Activated CD8-positive, alpha-beta memory T cell treated with anti-CD3 and anti-CD28 coated beads, Interleukin-2, amount 50 U/mL, for 1 hour (primary cell): ENCODE measurements at regions not wholly inside any gene's neighbourhood (a gene's known extent, or its start where the extent isn't known, plus 50 kb on each side); places are given as distances from the start of the nearest gene placed in this dataset.
"Not testable (repeated sequence)": the region's sequence is repeated elsewhere in the genome, so short reads cannot be mapped to it uniquely, and the experiment has no call there.

Source experiments
- DNase-seq: peaks from one replicate; pipeline ENCODE4 v3.0.0-alpha.2; 2020; ENCODE audit errors: extremely low read depth

- not testable (repeated sequence) for DNase-seq
Measured at GRCh38 chr2:131738996-131739434, 211.3 kb downstream of the CCDC74A start.

- no peak for DNase-seq
Measured at GRCh38 chr2:131753640-131754561, 226.2 kb downstream of the CCDC74A start.

- DNase-seq, result no peak
Measured at GRCh38 chr2:131754929-131755720, 227.4 kb downstream of the CCDC74A start.

- DNase-seq, result no peak
Measured at GRCh38 chr2:131756141-131756907, 228.6 kb downstream of the CCDC74A start.

GRCh38 chr2:131758941-131759340, 231.3 kb downstream of the CCDC74A start:
- DNase-seq, result not testable (repeated sequence)

GRCh38 chr2:131774955-131775555, 247.4 kb downstream of the CCDC74A start:
- DNase-seq, result not testable (repeated sequence)

- not testable (repeated sequence) for DNase-seq
Measured at GRCh38 chr2:131775903-131776506, 248.3 kb downstream of the CCDC74A start.

GRCh38 chr2:131780446-131780845, 252.8 kb downstream of the CCDC74A start:
- not testable (repeated sequence) for DNase-seq

GRCh38 chr2:131801210-131801744, 273.6 kb downstream of the CCDC74A start:
- DNase-seq, result no peak

- DNase-seq, result not testable (repeated sequence)
Measured at GRCh38 chr2:131801745-131802350, 274.2 kb downstream of the CCDC74A start.

GRCh38 chr2:131802351-131802836, 274.7 kb downstream of the CCDC74A start:
- DNase-seq, result not testable (repeated sequence)

- not testable (repeated sequence) for DNase-seq
Measured at GRCh38 chr2:131803237-131803636, 275.5 kb downstream of the CCDC74A start.

GRCh38 chr2:131812605-131813004, 284.9 kb downstream of the CCDC74A start:
- DNase-seq, result not testable (repeated sequence)

GRCh38 chr2:131813378-131813777, 285.7 kb downstream of the CCDC74A start:
- not testable (repeated sequence) for DNase-seq

- DNase-seq, result not testable (repeated sequence)
Measured at GRCh38 chr2:131818267-131818973, 290.7 kb downstream of the CCDC74A start.

GRCh38 chr2:131822237-131822721, 294.6 kb downstream of the CCDC74A start:
- DNase-seq, result not testable (repeated sequence)

- DNase-seq, result not testable (repeated sequence)
Measured at GRCh38 chr2:131823058-131823457, 295.4 kb downstream of the CCDC74A start.

- not testable (repeated sequence) for DNase-seq
Measured at GRCh38 chr2:131824986-131825385, 297.3 kb downstream of the CCDC74A start.
